Hepatocyte (in vitro differentiated cells): ENCODE measurements at regions not wholly inside any gene's neighbourhood (a gene's known extent, or its start where the extent isn't known, plus 50 kb on each side); places are given as distances from the start of the nearest gene placed in this dataset.

Experiments
- DNase-seq: peaks from one replicate; pipeline ENCODE4 v3.0.0-alpha.2; 2016; ENCODE audit warnings: low spot score
- H2AFZ ChIP-seq: fragments of 200-600 bp; sonication (generic); 2 replicates; pipeline ENCODE4 v1.6.0; 2016; ENCODE audit warnings: antibody characterized with exemption, mild to moderate bottlenecking
- H3K27ac ChIP-seq: fragments of 200-600 bp; sonication (generic); 2 replicates; pipeline ENCODE4 v1.5.1; 2016; ENCODE audit warnings: mild to moderate bottlenecking
- H3K27me3 ChIP-seq: fragments of 200-600 bp; sonication (generic); 2 replicates; pipeline ENCODE4 v1.6.1; 2016
- H3K36me3 ChIP-seq: fragments of 200-600 bp; sonication (generic); replicated peaks from 2 replicates; pipeline ENCODE4 v1.5.1; 2016; ENCODE audit warnings: low read depth; ENCODE audit not compliant: insufficient read depth
- H3K4me1 ChIP-seq: fragments of 200-600 bp; sonication (generic); 2 replicates; pipeline ENCODE4 v1.5.1; 2016; ENCODE audit warnings: mild to moderate bottlenecking, moderate library complexity; ENCODE audit not compliant: insufficient read depth
- H3K4me2 ChIP-seq: fragments of 200-600 bp; sonication (generic); 2 replicates; pipeline ENCODE4 v1.6.0; 2016
- H3K4me3 ChIP-seq: fragments of 200-600 bp; sonication (generic); 2 replicates; pipeline ENCODE4 v1.5.1; 2016; ENCODE audit warnings: mild to moderate bottlenecking
- H3K79me2 ChIP-seq: fragments of 200-600 bp; sonication (generic); 2 replicates; pipeline ENCODE4 v1.6.0; 2017; ENCODE audit warnings: mild to moderate bottlenecking
- H3K9me2 ChIP-seq: fragments of 200-600 bp; sonication (generic); replicated peaks from 2 replicates; pipeline ENCODE4 v1.6.0; 2017; ENCODE audit warnings: mild to moderate bottlenecking; ENCODE audit not compliant: insufficient read depth
- H3K9me3 ChIP-seq: fragments of 200-600 bp; sonication (generic); 2 replicates; pipeline ENCODE4 v1.5.1; 2016; ENCODE audit warnings: low read depth, mild to moderate bottlenecking
- H4K20me1 ChIP-seq: fragments of 200-600 bp; sonication (generic); 2 replicates; pipeline ENCODE4 v1.6.0; 2016; ENCODE audit warnings: mild to moderate bottlenecking; ENCODE audit not compliant: insufficient read depth, poor library complexity, severe bottlenecking
- EZH2 ChIP-seq: fragments of 200-600 bp; sonication (generic); IDR thresholded peaks from 2 replicates; pipeline ENCODE4 v1.6.1; 2016; ENCODE audit warnings: antibody characterized with exemption, mild to moderate bottlenecking, borderline replicate concordance
- EZH2phosphoT487 ChIP-seq: fragments of 200-600 bp; sonication (generic); IDR thresholded peaks from one replicate; pipeline ENCODE4 v1.6.1; 2018; ENCODE audit warnings: antibody characterized with exemption, mild to moderate bottlenecking, low read depth, moderate library complexity; ENCODE audit not compliant: unreplicated experiment, severe bottlenecking
- WGBS: methylation state at CpG from one replicate; pipeline ENCODE4 v1.1.6; 2016; ENCODE audit warnings: low lambda C conversion rate; ENCODE audit errors: missing lambda C conversion rate; 5-methylcytosine and 5-hydroxymethylcytosine counted together
- TF ChIP-seq, protein P1 (sequence below): fragments of 200-600 bp; sonication (generic); IDR thresholded peaks from 2 replicates; pipeline ENCODE4 v1.5.1; 2016; ENCODE audit warnings: antibody characterized with exemption, mild to moderate bottlenecking; ENCODE audit not compliant: poor library complexity

DNA sequence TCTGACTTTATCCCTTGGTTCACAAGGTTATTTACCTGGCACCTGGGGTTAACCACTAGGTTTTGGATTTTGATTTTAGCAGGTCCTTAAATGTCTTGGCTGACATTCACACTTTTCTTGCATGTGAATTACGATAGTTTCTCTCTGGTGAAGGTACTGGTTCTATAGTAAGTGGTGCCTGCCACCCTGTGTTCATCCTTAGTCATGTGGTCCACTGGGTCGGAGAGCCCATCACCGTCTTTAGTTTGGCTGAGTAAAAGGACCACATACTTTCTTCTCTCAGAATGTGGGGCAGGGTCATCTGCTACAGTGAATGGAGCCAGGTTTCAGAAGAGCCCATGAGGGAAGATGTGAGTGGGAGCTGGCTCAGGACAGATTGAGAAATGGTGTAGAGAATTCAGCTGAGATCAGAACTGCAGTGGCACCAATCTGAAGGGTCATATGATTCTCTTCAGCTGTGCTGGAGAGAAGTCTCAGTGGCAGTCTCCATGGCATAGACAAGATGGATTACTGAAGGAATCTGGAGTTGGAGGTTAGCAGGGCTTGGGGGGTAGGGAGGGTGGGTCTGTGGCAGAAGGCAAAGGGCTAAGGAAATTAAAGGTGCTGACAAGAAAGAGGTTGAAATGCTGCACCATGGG, 310.4 kb downstream of the GPAT3 start:
- Histone ChIP-seq H4K20me1 (no peaks in the 10 kb centered on the region), H3K79me2 (no peaks in the 10 kb centered on the region), H3K27ac (no peak overlapping the region), H2AFZ (no peak overlapping the region), H3K9me2 (no peaks in the 10 kb centered on the region), H3K27me3 (peaks cover 9% of the 10 kb centered on the region), H3K4me3 (no peak overlapping the region), H3K36me3 (no peaks in the 10 kb centered on the region), H3K9me3 (no peaks in the 10 kb centered on the region), H3K4me2 (no peak overlapping the region), H3K4me1 (peaks cover 7% of the 10 kb centered on the region)
- TF ChIP-seq, protein P1, sequence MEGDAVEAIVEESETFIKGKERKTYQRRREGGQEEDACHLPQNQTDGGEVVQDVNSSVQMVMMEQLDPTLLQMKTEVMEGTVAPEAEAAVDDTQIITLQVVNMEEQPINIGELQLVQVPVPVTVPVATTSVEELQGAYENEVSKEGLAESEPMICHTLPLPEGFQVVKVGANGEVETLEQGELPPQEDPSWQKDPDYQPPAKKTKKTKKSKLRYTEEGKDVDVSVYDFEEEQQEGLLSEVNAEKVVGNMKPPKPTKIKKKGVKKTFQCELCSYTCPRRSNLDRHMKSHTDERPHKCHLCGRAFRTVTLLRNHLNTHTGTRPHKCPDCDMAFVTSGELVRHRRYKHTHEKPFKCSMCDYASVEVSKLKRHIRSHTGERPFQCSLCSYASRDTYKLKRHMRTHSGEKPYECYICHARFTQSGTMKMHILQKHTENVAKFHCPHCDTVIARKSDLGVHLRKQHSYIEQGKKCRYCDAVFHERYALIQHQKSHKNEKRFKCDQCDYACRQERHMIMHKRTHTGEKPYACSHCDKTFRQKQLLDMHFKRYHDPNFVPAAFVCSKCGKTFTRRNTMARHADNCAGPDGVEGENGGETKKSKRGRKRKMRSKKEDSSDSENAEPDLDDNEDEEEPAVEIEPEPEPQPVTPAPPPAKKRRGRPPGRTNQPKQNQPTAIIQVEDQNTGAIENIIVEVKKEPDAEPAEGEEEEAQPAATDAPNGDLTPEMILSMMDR: no peak
- TF ChIP-seq EZH2phosphoT487 (no peak), EZH2 (no peak)
- DNase-seq: no peak
- WGBS: 73% methylated on average over 3 of the region's 3 CpGs

DNA sequence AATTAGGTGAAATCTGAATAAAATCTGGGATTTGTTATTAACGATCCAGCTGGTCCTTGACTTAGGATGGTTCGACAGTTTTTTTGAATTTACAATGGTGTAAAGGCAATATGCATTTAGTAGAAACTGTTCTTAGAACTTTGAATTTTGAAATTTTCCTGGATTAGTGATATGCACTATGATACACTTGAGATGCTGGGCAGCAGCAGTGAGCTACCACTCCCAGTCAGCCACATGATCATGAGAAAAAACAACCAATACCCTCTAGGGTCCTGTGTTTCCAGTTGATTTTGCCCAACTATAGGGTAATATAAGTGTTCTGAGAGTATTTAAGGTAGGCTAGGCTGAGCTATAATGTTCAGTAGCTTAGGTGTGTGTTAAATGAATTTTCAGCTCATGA, 303.7 kb downstream of the GPAT3 start:
- TF ChIP-seq, protein P1: no peak
- TF ChIP-seq EZH2: no peak
- no peak for TF ChIP-seq EZH2phosphoT487
- H3K4me2 ChIP-seq: no peak overlapping the region
- H3K4me3 ChIP-seq: no peak overlapping the region
- H2AFZ ChIP-seq: no peak overlapping the region
- no peak overlapping the region for H3K27ac ChIP-seq
- no peak for DNase-seq
- H3K9me2 ChIP-seq: no peaks in the 10 kb centered on the region
- WGBS: 91% methylated on average over 2 of the region's 2 CpGs
- no peaks in the 10 kb centered on the region for H3K4me1 ChIP-seq
- H3K36me3 ChIP-seq: no peaks in the 10 kb centered on the region
- H3K27me3 ChIP-seq: peaks cover 9% of the 10 kb centered on the region
- no peaks in the 10 kb centered on the region for H3K79me2 ChIP-seq
- no peaks in the 10 kb centered on the region for H3K9me3 ChIP-seq
- H4K20me1 ChIP-seq: no peaks in the 10 kb centered on the region

GRCh38 chr4:83837614-83838308, 301.9 kb downstream of the GPAT3 start:
- H3K9me2 ChIP-seq: no peaks in the 10 kb centered on the region
- WGBS: 81% methylated on average over 5 of the region's 5 CpGs
- H3K79me2 ChIP-seq: no peaks in the 10 kb centered on the region
- no peaks in the 10 kb centered on the region for H3K9me3 ChIP-seq
- H3K4me3 ChIP-seq: no peak overlapping the region
- no peaks in the 10 kb centered on the region for H4K20me1 ChIP-seq
- H3K4me1 ChIP-seq: no peaks in the 10 kb centered on the region
- no peak for DNase-seq
- no peak overlapping the region for H3K27ac ChIP-seq
- no peaks in the 10 kb centered on the region for H3K36me3 ChIP-seq
- no peak overlapping the region for H2AFZ ChIP-seq
- no peak for TF ChIP-seq EZH2
- no peak overlapping the region for H3K4me2 ChIP-seq
- peaks cover 2% of the 10 kb centered on the region for H3K27me3 ChIP-seq

DNA sequence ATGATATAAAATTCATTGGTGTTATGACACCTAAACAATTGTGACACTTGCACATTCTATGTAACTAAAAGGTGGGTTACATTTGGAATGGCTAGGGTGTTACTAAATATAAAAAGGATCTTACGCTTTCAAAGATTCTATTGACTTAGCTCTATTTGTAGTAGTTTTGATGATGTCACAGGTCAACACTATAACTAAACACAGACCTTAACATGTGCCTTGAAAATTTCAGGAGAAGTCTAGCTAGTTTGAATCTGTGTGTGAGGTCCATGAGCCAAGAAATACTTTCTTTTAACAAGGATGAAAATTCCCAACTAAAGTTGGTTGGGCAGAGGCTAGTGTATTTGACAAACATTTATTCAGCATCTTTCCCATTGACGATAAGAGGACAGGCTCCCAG, 298.0 kb downstream of the GPAT3 start:
- no peak for TF ChIP-seq EZH2phosphoT487
- TF ChIP-seq, protein P1: no peak
- TF ChIP-seq EZH2: no peak
- Histone ChIP-seq H3K27ac (no peak overlapping the region), H3K9me2 (no peaks in the 10 kb centered on the region), H2AFZ (no peak overlapping the region), H4K20me1 (no peaks in the 10 kb centered on the region), H3K79me2 (no peaks in the 10 kb centered on the region), H3K4me1 (no peaks in the 10 kb centered on the region), H3K36me3 (no peaks in the 10 kb centered on the region), H3K4me3 (no peak overlapping the region), H3K9me3 (no peaks in the 10 kb centered on the region), H3K27me3 (no peaks in the 10 kb centered on the region), H3K4me2 (no peak overlapping the region)
- WGBS: 79% methylated on average over 2 of the region's 2 CpGs
- DNase-seq: no peak
